Hepatocyte (in vitro differentiated cells): ENCODE measurements at regions not wholly inside any gene's neighbourhood (a gene's known extent, or its start where the extent isn't known, plus 50 kb on each side); places are given as distances from the start of the nearest gene placed in this dataset.

Experiments
- EZH2 ChIP-seq: fragments of 200-600 bp; sonication (generic); IDR thresholded peaks from 2 replicates; pipeline ENCODE4 v1.6.1; 2016; ENCODE audit warnings: antibody characterized with exemption, mild to moderate bottlenecking, borderline replicate concordance
- EZH2phosphoT487 ChIP-seq: fragments of 200-600 bp; sonication (generic); IDR thresholded peaks from one replicate; pipeline ENCODE4 v1.6.1; 2018; ENCODE audit warnings: antibody characterized with exemption, mild to moderate bottlenecking, low read depth, moderate library complexity; ENCODE audit not compliant: unreplicated experiment, severe bottlenecking
- TF ChIP-seq, protein P1 (sequence below): fragments of 200-600 bp; sonication (generic); IDR thresholded peaks from 2 replicates; pipeline ENCODE4 v1.5.1; 2016; ENCODE audit warnings: antibody characterized with exemption, mild to moderate bottlenecking; ENCODE audit not compliant: poor library complexity

DNA sequence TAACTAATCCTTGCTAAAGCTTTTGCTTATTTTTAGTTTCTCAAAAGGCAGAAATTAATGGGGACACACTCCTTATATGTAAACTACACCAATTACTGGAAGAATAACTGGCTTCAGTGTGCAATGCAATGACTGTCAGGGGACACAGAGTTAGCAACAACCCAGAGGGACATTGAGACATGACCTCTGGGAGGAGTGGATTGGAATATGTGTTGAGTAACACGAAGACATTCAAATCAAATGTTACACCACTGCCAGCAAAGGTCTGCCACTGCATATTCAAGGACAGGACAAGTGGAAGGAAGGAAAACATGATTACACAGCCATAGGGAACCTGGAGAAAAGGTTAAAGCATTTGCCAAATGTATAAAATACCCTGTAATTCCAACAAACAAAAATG is 240.1 kb upstream of the FSTL5 start:
- TF ChIP-seq, protein P1, sequence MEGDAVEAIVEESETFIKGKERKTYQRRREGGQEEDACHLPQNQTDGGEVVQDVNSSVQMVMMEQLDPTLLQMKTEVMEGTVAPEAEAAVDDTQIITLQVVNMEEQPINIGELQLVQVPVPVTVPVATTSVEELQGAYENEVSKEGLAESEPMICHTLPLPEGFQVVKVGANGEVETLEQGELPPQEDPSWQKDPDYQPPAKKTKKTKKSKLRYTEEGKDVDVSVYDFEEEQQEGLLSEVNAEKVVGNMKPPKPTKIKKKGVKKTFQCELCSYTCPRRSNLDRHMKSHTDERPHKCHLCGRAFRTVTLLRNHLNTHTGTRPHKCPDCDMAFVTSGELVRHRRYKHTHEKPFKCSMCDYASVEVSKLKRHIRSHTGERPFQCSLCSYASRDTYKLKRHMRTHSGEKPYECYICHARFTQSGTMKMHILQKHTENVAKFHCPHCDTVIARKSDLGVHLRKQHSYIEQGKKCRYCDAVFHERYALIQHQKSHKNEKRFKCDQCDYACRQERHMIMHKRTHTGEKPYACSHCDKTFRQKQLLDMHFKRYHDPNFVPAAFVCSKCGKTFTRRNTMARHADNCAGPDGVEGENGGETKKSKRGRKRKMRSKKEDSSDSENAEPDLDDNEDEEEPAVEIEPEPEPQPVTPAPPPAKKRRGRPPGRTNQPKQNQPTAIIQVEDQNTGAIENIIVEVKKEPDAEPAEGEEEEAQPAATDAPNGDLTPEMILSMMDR: no peak
- no peak for TF ChIP-seq EZH2
- TF ChIP-seq EZH2phosphoT487: no peak
